ENCODE measurements at regions not wholly inside any gene's neighbourhood (a gene's known extent, or its start where the extent isn't known, plus 50 kb on each side); places are given as distances from the start of the nearest gene placed in this dataset.

- TF ChIP-seq CEBPB (IDR thresholded peaks at IDR 0.05): no peak
- TF ChIP-seq RNF2 (IDR thresholded peaks at IDR 0.05; ENCODE audit: borderline replicate concordance, low read depth): no peak
- TF ChIP-seq REST (IDR thresholded peaks at IDR 0.05): no peak
- no peak for TF ChIP-seq KDM1A (IDR thresholded peaks at IDR 0.05; ENCODE audit: low read depth)
- TF ChIP-seq CTCF (IDR thresholded peaks at IDR 0.05): no peak
- no peak for TF ChIP-seq POLR2A (IDR thresholded peaks at IDR 0.05; ENCODE audit: low read length)
- TF ChIP-seq RFX5 (IDR thresholded peaks at IDR 0.05): no peak
- TF ChIP-seq PBX3 (IDR thresholded peaks at IDR 0.05): no peak
These were observed 113.2 kb upstream of the NSMCE3 start for GRCh38 chr15:29382862-29383261.
